ENCODE measurements at regions not wholly inside any gene's neighbourhood (a gene's known extent, or its start where the extent isn't known, plus 50 kb on each side); places are given as distances from the start of the nearest gene placed in this dataset.

GRCh38 chr11:29324328-29324727 lies 692.5 kb downstream of the KCNA4 start:
- DNase-seq, result no peak
- TF ChIP-seq CTCF (IDR thresholded peaks at IDR 0.05; ENCODE audit: partially characterized antibody, unreplicated experiment), result no peak
- Mint-ChIP-seq H3K36me3 (ENCODE audit: unreplicated experiment) (no peaks in the 10 kb centered on the region), H3K4me3 (ENCODE audit: unreplicated experiment) (no peak overlapping the region), H3K27ac (ENCODE audit: unreplicated experiment) (no peak overlapping the region), H3K4me1 (ENCODE audit: low read depth, unreplicated experiment) (no peaks in the 10 kb centered on the region), H3K9me3 (ENCODE audit: unreplicated experiment) (peaks cover 1% of the 10 kb centered on the region), H3K27me3 (ENCODE audit: unreplicated experiment) (no peaks in the 10 kb centered on the region)

GRCh38 chr11:29321293-29322132 lies 695.3 kb downstream of the KCNA4 start:
- H3K4me3 Mint-ChIP-seq (ENCODE audit: unreplicated experiment), result no peak overlapping the region
- no peaks in the 10 kb centered on the region for H3K9me3 Mint-ChIP-seq (ENCODE audit: unreplicated experiment)
- H3K36me3 Mint-ChIP-seq (ENCODE audit: unreplicated experiment), result no peaks in the 10 kb centered on the region
- no peaks in the 10 kb centered on the region for H3K27me3 Mint-ChIP-seq (ENCODE audit: unreplicated experiment)
- H3K27ac Mint-ChIP-seq (ENCODE audit: unreplicated experiment), result no peak overlapping the region
- H3K4me1 Mint-ChIP-seq (ENCODE audit: low read depth, unreplicated experiment), result no peaks in the 10 kb centered on the region
- no peak for TF ChIP-seq CTCF (IDR thresholded peaks at IDR 0.05; ENCODE audit: partially characterized antibody, unreplicated experiment)
- DNase-seq, result no peak

DNA sequence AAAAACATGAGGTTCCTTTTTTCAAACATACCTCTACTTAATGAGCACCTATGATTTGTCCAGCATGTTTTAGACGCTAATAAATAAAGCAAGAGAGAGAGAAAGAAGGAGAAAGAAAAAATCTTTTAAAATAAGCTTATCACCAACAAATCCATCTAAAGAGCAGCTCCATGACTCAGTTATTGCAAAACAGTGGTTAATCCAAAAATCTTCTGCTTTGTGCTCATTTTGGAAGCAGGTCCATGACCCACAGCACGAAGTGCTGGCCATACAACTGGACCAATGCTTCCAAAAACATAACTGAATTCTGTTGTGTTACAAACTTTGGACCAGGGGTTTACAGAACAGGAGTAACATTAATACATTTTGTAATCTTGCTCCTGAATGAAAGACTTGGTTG lies 696.6 kb downstream of the KCNA4 start:
- Mint-ChIP-seq H3K4me1 (ENCODE audit: low read depth, unreplicated experiment) (no peaks in the 10 kb centered on the region), H3K9me3 (ENCODE audit: unreplicated experiment) (no peaks in the 10 kb centered on the region), H3K36me3 (ENCODE audit: unreplicated experiment) (no peaks in the 10 kb centered on the region), H3K4me3 (ENCODE audit: unreplicated experiment) (no peak overlapping the region), H3K27me3 (ENCODE audit: unreplicated experiment) (no peaks in the 10 kb centered on the region), H3K27ac (ENCODE audit: unreplicated experiment) (no peak overlapping the region)
- TF ChIP-seq CTCF (IDR thresholded peaks at IDR 0.05; ENCODE audit: partially characterized antibody, unreplicated experiment), result no peak
- DNase-seq, result no peak

GRCh38 chr11:29319210-29319609 lies 697.6 kb downstream of the KCNA4 start:
- H3K27ac Mint-ChIP-seq (ENCODE audit: unreplicated experiment), result no peak overlapping the region
- H3K4me1 Mint-ChIP-seq (ENCODE audit: low read depth, unreplicated experiment), result no peaks in the 10 kb centered on the region
- DNase-seq, result no peak
- no peaks in the 10 kb centered on the region for H3K36me3 Mint-ChIP-seq (ENCODE audit: unreplicated experiment)
- no peaks in the 10 kb centered on the region for H3K9me3 Mint-ChIP-seq (ENCODE audit: unreplicated experiment)
- no peaks in the 10 kb centered on the region for H3K27me3 Mint-ChIP-seq (ENCODE audit: unreplicated experiment)
- no peak for TF ChIP-seq CTCF (IDR thresholded peaks at IDR 0.05; ENCODE audit: partially characterized antibody, unreplicated experiment)
- H3K4me3 Mint-ChIP-seq (ENCODE audit: unreplicated experiment), result no peak overlapping the region

GRCh38 chr11:29318134-29318845 lies 698.5 kb downstream of the KCNA4 start:
- no peak for TF ChIP-seq CTCF (IDR thresholded peaks at IDR 0.05; ENCODE audit: partially characterized antibody, unreplicated experiment)
- no peak overlapping the region for H3K27ac Mint-ChIP-seq (ENCODE audit: unreplicated experiment)
- no peaks in the 10 kb centered on the region for H3K9me3 Mint-ChIP-seq (ENCODE audit: unreplicated experiment)
- DNase-seq, result no peak
- no peaks in the 10 kb centered on the region for H3K36me3 Mint-ChIP-seq (ENCODE audit: unreplicated experiment)
- H3K27me3 Mint-ChIP-seq (ENCODE audit: unreplicated experiment), result no peaks in the 10 kb centered on the region
- no peak overlapping the region for H3K4me3 Mint-ChIP-seq (ENCODE audit: unreplicated experiment)
- H3K4me1 Mint-ChIP-seq (ENCODE audit: low read depth, unreplicated experiment), result no peaks in the 10 kb centered on the region

All from glutamatergic neuron (in vitro differentiated cells).